ENCODE measurements at regions not wholly inside any gene's neighbourhood (a gene's known extent, or its start where the extent isn't known, plus 50 kb on each side); places are given as distances from the start of the nearest gene placed in this dataset.

GRCh38 chr4:23741681-23742191, 148.1 kb downstream of the PPARGC1A start:
- H3K9me3 ChIP-seq (ENCODE audit: control insufficient read depth, low read length, poor library complexity, severe bottlenecking) = no peaks in the 10 kb centered on the region
- Mint-ChIP-seq H3K4me1 (no peaks in the 10 kb centered on the region), H3K4me3 (no peak overlapping the region), H3K27me3 (no peaks in the 10 kb centered on the region), H3K36me3 (ENCODE audit: low read depth) (no peaks in the 10 kb centered on the region), H3K27ac (no peak overlapping the region)
- DNase-seq (no peak), ATAC-seq (no peak)

- no peaks in the 10 kb centered on the region for H3K9me3 ChIP-seq (ENCODE audit: control insufficient read depth, low read length, poor library complexity, severe bottlenecking)
- Mint-ChIP-seq H3K27me3 (no peaks in the 10 kb centered on the region), H3K36me3 (ENCODE audit: low read depth) (no peaks in the 10 kb centered on the region), H3K27ac (no peak overlapping the region), H3K4me1 (no peaks in the 10 kb centered on the region), H3K4me3 (no peak overlapping the region)
- no peak for DNase-seq
- no peak for ATAC-seq
Observed at GRCh38 chr4:23737571-23737970, 152.3 kb downstream of the PPARGC1A start.

GRCh38 chr4:23736466-23736865, 153.4 kb downstream of the PPARGC1A start:
- Mint-ChIP-seq H3K27ac (no peak overlapping the region), H3K27me3 (no peaks in the 10 kb centered on the region), H3K4me1 (no peaks in the 10 kb centered on the region), H3K4me3 (no peak overlapping the region), H3K36me3 (ENCODE audit: low read depth) (no peaks in the 10 kb centered on the region)
- ATAC-seq (no peak), DNase-seq (no peak)
- H3K9me3 ChIP-seq (ENCODE audit: control insufficient read depth, low read length, poor library complexity, severe bottlenecking) = no peaks in the 10 kb centered on the region

GRCh38 chr4:23734000-23734399, 155.8 kb downstream of the PPARGC1A start:
- H3K4me3 Mint-ChIP-seq = no peak overlapping the region
- DNase-seq (no peak), ATAC-seq (no peak)
- no peaks in the 10 kb centered on the region for H3K9me3 ChIP-seq (ENCODE audit: control insufficient read depth, low read length, poor library complexity, severe bottlenecking)
- no peaks in the 10 kb centered on the region for H3K36me3 Mint-ChIP-seq (ENCODE audit: low read depth)
- no peaks in the 10 kb centered on the region for H3K27me3 Mint-ChIP-seq
- no peaks in the 10 kb centered on the region for H3K4me1 Mint-ChIP-seq
- H3K27ac Mint-ChIP-seq = no peak overlapping the region

DNA sequence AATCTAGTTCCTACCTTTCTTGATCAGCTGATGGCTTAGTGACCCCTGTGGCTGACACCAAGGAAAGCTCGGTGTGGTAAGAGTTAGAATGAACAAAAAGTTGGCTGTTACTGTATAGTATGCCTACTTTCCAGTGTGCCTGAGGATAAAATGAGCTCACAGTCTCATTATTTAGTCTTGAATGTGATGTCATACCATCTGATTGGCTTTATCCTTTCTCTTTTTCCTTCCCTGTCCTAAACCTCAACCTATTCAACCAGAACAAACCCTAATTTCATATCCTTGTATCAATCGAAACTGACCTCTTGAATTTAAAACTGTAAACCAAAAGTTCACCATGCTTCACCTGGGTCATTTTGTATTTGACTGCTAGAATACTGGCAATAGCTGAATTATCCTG, 156.4 kb downstream of the PPARGC1A start:
- Mint-ChIP-seq H3K27me3 (no peaks in the 10 kb centered on the region), H3K4me3 (no peak overlapping the region), H3K36me3 (ENCODE audit: low read depth) (no peaks in the 10 kb centered on the region), H3K4me1 (no peaks in the 10 kb centered on the region), H3K27ac (no peak overlapping the region)
- no peaks in the 10 kb centered on the region for H3K9me3 ChIP-seq (ENCODE audit: control insufficient read depth, low read length, poor library complexity, severe bottlenecking)
- DNase-seq = no peak
- ATAC-seq = no peak

- no peak for DNase-seq
- H3K4me3 Mint-ChIP-seq = no peak overlapping the region
- no peak overlapping the region for H3K27ac Mint-ChIP-seq
- H3K9me3 ChIP-seq (ENCODE audit: control insufficient read depth, low read length, poor library complexity, severe bottlenecking) = no peaks in the 10 kb centered on the region
- ATAC-seq = no peak
- no peaks in the 10 kb centered on the region for H3K4me1 Mint-ChIP-seq
- H3K27me3 Mint-ChIP-seq = no peaks in the 10 kb centered on the region
- H3K36me3 Mint-ChIP-seq (ENCODE audit: low read depth) = no peaks in the 10 kb centered on the region
Observed at GRCh38 chr4:23730998-23731397, 158.8 kb downstream of the PPARGC1A start.

DNA sequence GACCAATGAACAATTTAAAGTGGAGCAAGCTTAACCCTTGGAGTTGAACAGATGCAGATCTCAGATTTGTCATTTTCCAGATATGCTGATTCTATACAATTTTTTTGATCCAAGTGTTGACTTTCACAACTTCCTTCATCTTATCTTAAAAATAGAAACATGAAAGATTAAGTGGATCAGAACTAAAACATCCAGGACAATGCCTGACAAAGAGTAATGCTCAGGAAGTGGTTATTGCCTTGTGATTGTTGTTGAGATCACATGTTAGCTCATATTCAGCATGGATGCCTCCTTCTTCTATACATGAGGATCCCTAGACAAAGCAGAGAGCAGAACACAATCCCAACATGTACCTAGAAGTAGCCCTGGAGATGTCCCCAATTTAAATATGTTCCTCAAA, 160.9 kb downstream of the PPARGC1A start:
- ATAC-seq = no peak
- H3K4me3 Mint-ChIP-seq = no peak overlapping the region
- H3K4me1 Mint-ChIP-seq = no peaks in the 10 kb centered on the region
- no peak for DNase-seq
- H3K36me3 Mint-ChIP-seq (ENCODE audit: low read depth) = no peaks in the 10 kb centered on the region
- H3K27me3 Mint-ChIP-seq = no peaks in the 10 kb centered on the region
- no peak overlapping the region for H3K27ac Mint-ChIP-seq
- no peaks in the 10 kb centered on the region for H3K9me3 ChIP-seq (ENCODE audit: control insufficient read depth, low read length, poor library complexity, severe bottlenecking)

- H3K27ac Mint-ChIP-seq = no peak overlapping the region
- DNase-seq (no peak), ATAC-seq (no peak)
- H3K36me3 Mint-ChIP-seq (ENCODE audit: low read depth) = no peaks in the 10 kb centered on the region
- H3K27me3 Mint-ChIP-seq = no peaks in the 10 kb centered on the region
- no peak overlapping the region for H3K4me3 Mint-ChIP-seq
- H3K9me3 ChIP-seq (ENCODE audit: control insufficient read depth, low read length, poor library complexity, severe bottlenecking) = no peaks in the 10 kb centered on the region
- no peaks in the 10 kb centered on the region for H3K4me1 Mint-ChIP-seq
Observed at GRCh38 chr4:23728393-23728792, 161.5 kb downstream of the PPARGC1A start.

DNA sequence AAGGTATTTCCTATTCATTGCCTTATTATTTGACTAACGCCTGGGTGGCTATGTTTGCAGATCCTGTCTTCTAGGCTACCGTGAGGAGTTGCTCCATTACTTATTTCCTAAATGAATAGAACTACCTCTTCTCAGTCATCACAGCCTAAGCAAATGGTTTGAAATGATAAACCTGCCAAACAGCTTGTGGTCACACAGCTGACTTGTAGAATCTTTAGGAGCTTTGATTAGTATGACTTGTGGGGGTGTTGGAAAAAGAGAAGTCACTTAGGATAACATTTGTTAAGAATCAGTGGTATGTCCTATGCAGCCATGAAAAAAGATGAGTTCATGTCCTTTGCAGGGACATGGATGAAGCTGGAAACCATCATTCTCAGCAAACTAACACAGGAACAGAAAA, 169.3 kb downstream of the PPARGC1A start:
- ATAC-seq = no peak
- Mint-ChIP-seq H3K36me3 (ENCODE audit: low read depth) (no peaks in the 10 kb centered on the region), H3K27ac (no peak overlapping the region), H3K4me1 (no peaks in the 10 kb centered on the region), H3K27me3 (no peaks in the 10 kb centered on the region), H3K4me3 (no peak overlapping the region)
- H3K9me3 ChIP-seq (ENCODE audit: control insufficient read depth, low read length, poor library complexity, severe bottlenecking) = no peaks in the 10 kb centered on the region
- DNase-seq = no peak

DNA sequence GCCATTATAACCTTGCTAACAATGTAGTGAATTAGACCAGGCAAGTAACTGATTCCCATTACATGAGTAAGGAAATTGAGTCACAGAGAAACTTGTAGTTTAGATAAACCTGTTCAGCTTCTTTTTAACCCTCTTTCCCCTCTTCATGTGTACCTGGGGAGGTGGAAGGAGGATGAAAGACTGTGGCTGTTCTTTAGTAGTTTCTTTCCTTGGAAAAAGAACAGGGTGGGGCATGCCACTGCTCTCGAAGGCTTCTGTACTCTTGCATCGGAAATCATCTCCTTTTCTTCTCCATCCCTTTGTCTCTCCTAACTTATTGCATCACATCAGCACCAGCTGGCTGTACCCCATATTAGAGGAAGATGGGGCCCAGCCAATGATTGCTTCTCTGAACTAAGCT, 171.4 kb downstream of the PPARGC1A start:
- H3K27ac Mint-ChIP-seq = no peak overlapping the region
- H3K4me3 Mint-ChIP-seq = no peak overlapping the region
- H3K4me1 Mint-ChIP-seq = no peaks in the 10 kb centered on the region
- no peaks in the 10 kb centered on the region for H3K36me3 Mint-ChIP-seq (ENCODE audit: low read depth)
- ATAC-seq = no peak
- no peak for DNase-seq
- H3K9me3 ChIP-seq (ENCODE audit: control insufficient read depth, low read length, poor library complexity, severe bottlenecking) = no peaks in the 10 kb centered on the region
- H3K27me3 Mint-ChIP-seq = no peaks in the 10 kb centered on the region

- no peaks in the 10 kb centered on the region for H3K9me3 ChIP-seq (ENCODE audit: control insufficient read depth, low read length, poor library complexity, severe bottlenecking)
- ATAC-seq (no peak), DNase-seq (no peak)
- H3K27ac Mint-ChIP-seq = no peak overlapping the region
- no peak overlapping the region for H3K4me3 Mint-ChIP-seq
- no peaks in the 10 kb centered on the region for H3K27me3 Mint-ChIP-seq
- no peaks in the 10 kb centered on the region for H3K36me3 Mint-ChIP-seq (ENCODE audit: low read depth)
- no peaks in the 10 kb centered on the region for H3K4me1 Mint-ChIP-seq
Observed at GRCh38 chr4:23717528-23718248, 172.2 kb downstream of the PPARGC1A start.

- H3K4me1 Mint-ChIP-seq = no peaks in the 10 kb centered on the region
- DNase-seq (no peak), ATAC-seq (no peak)
- no peak overlapping the region for H3K27ac Mint-ChIP-seq
- no peaks in the 10 kb centered on the region for H3K9me3 ChIP-seq (ENCODE audit: control insufficient read depth, low read length, poor library complexity, severe bottlenecking)
- H3K27me3 Mint-ChIP-seq = no peaks in the 10 kb centered on the region
- H3K36me3 Mint-ChIP-seq (ENCODE audit: low read depth) = no peaks in the 10 kb centered on the region
- no peak overlapping the region for H3K4me3 Mint-ChIP-seq
Observed at GRCh38 chr4:23710298-23710697, 179.5 kb downstream of the PPARGC1A start.

DNA sequence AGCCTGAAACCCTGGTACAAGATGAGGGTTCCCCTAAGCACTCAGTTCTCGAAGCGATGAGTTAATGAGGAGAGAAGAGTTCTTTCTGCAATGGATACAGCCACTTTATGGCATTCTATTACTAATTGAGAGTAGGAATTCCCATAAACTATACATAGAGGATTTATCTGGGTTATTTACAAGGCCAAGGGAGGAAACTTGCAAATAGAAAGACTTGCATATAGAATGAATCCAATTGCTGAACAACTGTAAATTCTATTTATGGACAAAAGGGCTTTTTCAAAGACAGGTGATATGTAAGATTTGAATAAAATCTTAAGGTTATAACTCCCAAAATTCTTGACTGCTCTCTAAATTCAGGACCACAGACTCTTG, 182.2 kb downstream of the PPARGC1A start:
- no peak for DNase-seq
- no peaks in the 10 kb centered on the region for H3K27me3 Mint-ChIP-seq
- no peak overlapping the region for H3K4me3 Mint-ChIP-seq
- H3K36me3 Mint-ChIP-seq (ENCODE audit: low read depth) = no peaks in the 10 kb centered on the region
- no peak for ATAC-seq
- no peak overlapping the region for H3K27ac Mint-ChIP-seq
- H3K9me3 ChIP-seq (ENCODE audit: control insufficient read depth, low read length, poor library complexity, severe bottlenecking) = no peaks in the 10 kb centered on the region
- no peaks in the 10 kb centered on the region for H3K4me1 Mint-ChIP-seq

- Mint-ChIP-seq H3K27me3 (no peaks in the 10 kb centered on the region), H3K4me3 (no peak overlapping the region), H3K27ac (no peak overlapping the region), H3K36me3 (ENCODE audit: low read depth) (no peaks in the 10 kb centered on the region), H3K4me1 (no peaks in the 10 kb centered on the region)
- no peaks in the 10 kb centered on the region for H3K9me3 ChIP-seq (ENCODE audit: control insufficient read depth, low read length, poor library complexity, severe bottlenecking)
- ATAC-seq = no peak
- no peak for DNase-seq
Observed at GRCh38 chr4:23706972-23707651, 182.7 kb downstream of the PPARGC1A start.
